HepG2 (cell line): ENCODE measurements at regions not wholly inside any gene's neighbourhood (a gene's known extent, or its start where the extent isn't known, plus 50 kb on each side); places are given as distances from the start of the nearest gene placed in this dataset.

Experiments used
- ASH2L ChIP-seq: fragments of 300-600, 200-600 bp; sonication (generic); IDR thresholded peaks from 2 replicates; pipeline ENCODE4 v1.7.0; 2017; ENCODE audit warnings: low read depth, mild to moderate bottlenecking, moderate library complexity, mixed read lengths, low read length; ENCODE audit not compliant: insufficient read length
- CREM ChIP-seq, 2 experiments: sonication (generic) in 1 of 2; formaldehyde crosslinking in 1 of 2; IDR thresholded peaks; 2 replicates each; pipeline versions ENCODE4 v1.4.0 to v1.6.1; 2016 to 2020; ENCODE audit warnings: antibody characterized with exemption in 1 of 2, mild to moderate bottlenecking in 1 of 2, missing genetic modification reagents in 1 of 2
- CTCF ChIP-seq: sonication (generic); formaldehyde crosslinking; IDR thresholded peaks from 2 replicates; pipeline ENCODE4 v1.5.0; 2020; ENCODE audit warnings: mild to moderate bottlenecking, missing genetic modification reagents, moderate library complexity
- E2F5 ChIP-seq: sonication (generic); formaldehyde crosslinking; conservative IDR thresholded peaks from 2 replicates; pipeline ENCODE4 v1.4.0; 2020; ENCODE audit warnings: missing genetic modification reagents
- MZF1 ChIP-seq: sonication (generic); formaldehyde crosslinking; IDR thresholded peaks from 2 replicates; pipeline ENCODE4 v1.8.1; 2023; ENCODE audit warnings: mild to moderate bottlenecking, missing genetic modification reagents, borderline replicate concordance
- PHF21A ChIP-seq: sonication (generic); formaldehyde crosslinking; IDR thresholded peaks from 2 replicates; pipeline ENCODE4 v1.5.0; 2020; ENCODE audit warnings: mild to moderate bottlenecking, missing genetic modification reagents
- POLR2AphosphoS2 ChIP-seq: IDR thresholded peaks from 2 replicates; pipeline ENCODE4 v1.6.1; 2011; ENCODE audit warnings: low read depth, low read length, improper control_type of control experiment
- RFX5 ChIP-seq: IDR thresholded peaks from 2 replicates; pipeline ENCODE4 v1.6.1; 2011; ENCODE audit warnings: low read depth, low read length, improper control_type of control experiment
- ZNF142 ChIP-seq: sonication (generic); formaldehyde crosslinking; IDR thresholded peaks from 2 replicates; pipeline ENCODE4 v1.4.0; 2020; ENCODE audit warnings: missing genetic modification reagents
- ZNF317 ChIP-seq: sonication (generic); formaldehyde crosslinking; IDR thresholded peaks from 2 replicates; pipeline ENCODE4 v1.5.0; 2020; ENCODE audit warnings: mild to moderate bottlenecking, missing genetic modification reagents
- ZNF710 ChIP-seq: sonication (generic); formaldehyde crosslinking; IDR thresholded peaks from 2 replicates; pipeline ENCODE4 v1.5.0; 2020; ENCODE audit warnings: mild to moderate bottlenecking, missing genetic modification reagents, borderline replicate concordance
- ZSCAN12 ChIP-seq: sonication (generic); formaldehyde crosslinking; IDR thresholded peaks from 2 replicates; pipeline ENCODE4 v1.9.0; 2021; ENCODE audit warnings: mild to moderate bottlenecking, missing genetic modification reagents

- TF ChIP-seq ZSCAN12 (CRISPR knock-in tag), result no peak
- no peak for TF ChIP-seq E2F5 (CRISPR knock-in tag)
- TF ChIP-seq CREM (IDR thresholded peaks at IDR 0.05), result no peak
- TF ChIP-seq CREM (CRISPR knock-in tag; IDR thresholded peaks at IDR 0.05), result no peak
- TF ChIP-seq POLR2AphosphoS2, result no peak
- no peak for TF ChIP-seq PHF21A (CRISPR knock-in tag)
- TF ChIP-seq CTCF (CRISPR knock-in tag), result no peak
- TF ChIP-seq ZNF317 (CRISPR knock-in tag), result no peak
- TF ChIP-seq ASH2L, result no peak
- TF ChIP-seq RFX5, result no peak
- no peak for TF ChIP-seq MZF1
- TF ChIP-seq ZNF142 (CRISPR knock-in tag), result no peak
- TF ChIP-seq ZNF710 (CRISPR knock-in tag), result no peak
These were observed 1030.8 kb downstream of the SH3BGRL start for GRCh38 chrX:82232679-82233078.
